ENCODE measurements at regions not wholly inside any gene's neighbourhood (a gene's known extent, or its start where the extent isn't known, plus 50 kb on each side); places are given as distances from the start of the nearest gene placed in this dataset.

GRCh38 chr5:32842813-32843530 is 131.9 kb downstream of the NPR3 start:
- Histone ChIP-seq H3K27me3 (replicated peaks) (no peaks in the 10 kb centered on the region), H3K36me3 (replicated peaks) (no peaks in the 10 kb centered on the region), H3K27ac (no peak overlapping the region), H3K4me3 (ENCODE audit: low read depth, low read length) (no peak overlapping the region)
- DNase-seq = no peak
- in situ Hi-C loops (cut with HindIII; ENCODE audit: low pct_ligation_motif_present, low sequenced_read_pairs) = no loop called here
- TF ChIP-seq CTCF (IDR thresholded peaks at IDR 0.05; ENCODE audit: low read depth, low read length, missing control alignments) = no peak

DNA sequence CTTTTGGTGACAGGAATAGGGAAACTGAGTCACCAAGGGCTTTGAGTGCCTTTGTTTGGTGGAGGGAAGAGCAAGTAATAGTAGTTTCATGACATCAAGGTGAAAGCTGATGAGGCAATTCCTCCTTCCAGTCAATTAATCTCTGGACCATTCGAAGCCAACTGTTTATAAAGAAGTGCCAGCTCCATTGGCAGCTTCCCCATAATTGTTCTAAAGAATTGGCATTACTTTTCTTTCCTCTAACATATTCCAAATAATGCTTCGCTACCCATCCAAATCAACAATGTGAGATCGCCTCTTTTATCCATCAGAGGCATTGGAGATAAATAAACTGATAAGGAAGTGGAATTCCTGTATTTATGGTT is 132.4 kb downstream of the NPR3 start:
- in situ Hi-C loops (cut with HindIII; ENCODE audit: low pct_ligation_motif_present, low sequenced_read_pairs) = no loop called here
- no peak overlapping the region for H3K27ac ChIP-seq
- no peaks in the 10 kb centered on the region for H3K36me3 ChIP-seq (replicated peaks)
- no peak for DNase-seq
- no peaks in the 10 kb centered on the region for H3K27me3 ChIP-seq (replicated peaks)
- no peak overlapping the region for H3K4me3 ChIP-seq (ENCODE audit: low read depth, low read length)
- no peak for TF ChIP-seq CTCF (IDR thresholded peaks at IDR 0.05; ENCODE audit: low read depth, low read length, missing control alignments)

DNA sequence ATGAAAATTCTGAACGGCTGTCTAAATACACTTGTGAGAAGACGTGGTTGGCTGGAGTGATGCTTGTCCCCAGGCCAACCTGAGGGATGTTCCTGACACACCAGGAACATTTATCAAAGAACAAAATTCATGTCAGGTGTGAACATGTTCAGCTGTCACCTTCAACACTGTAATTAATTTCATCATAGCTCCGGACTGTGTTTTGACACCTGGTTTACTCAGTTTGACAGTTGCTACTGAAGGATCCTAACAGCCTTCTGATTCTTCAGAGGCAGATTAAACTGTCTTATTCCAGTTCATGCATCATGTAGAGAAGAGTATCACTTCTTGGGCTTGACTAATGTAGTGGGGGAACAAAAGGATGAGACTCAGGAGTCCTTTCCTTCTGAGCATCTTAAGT is 134.1 kb downstream of the NPR3 start:
- TF ChIP-seq CTCF (IDR thresholded peaks at IDR 0.05; ENCODE audit: low read depth, low read length, missing control alignments) = no peak
- DNase-seq = no peak
- no peaks in the 10 kb centered on the region for H3K36me3 ChIP-seq (replicated peaks)
- in situ Hi-C loops (cut with HindIII; ENCODE audit: low pct_ligation_motif_present, low sequenced_read_pairs) = no loop called here
- H3K4me3 ChIP-seq (ENCODE audit: low read depth, low read length) = no peak overlapping the region
- H3K27me3 ChIP-seq (replicated peaks) = no peaks in the 10 kb centered on the region
- H3K27ac ChIP-seq = no peak overlapping the region

- H3K27me3 ChIP-seq (replicated peaks) = no peaks in the 10 kb centered on the region
- DNase-seq = no peak
- no peak for TF ChIP-seq CTCF (IDR thresholded peaks at IDR 0.05; ENCODE audit: low read depth, low read length, missing control alignments)
- no peak overlapping the region for H3K27ac ChIP-seq
- H3K36me3 ChIP-seq (replicated peaks) = no peaks in the 10 kb centered on the region
- in situ Hi-C loops (cut with HindIII; ENCODE audit: low pct_ligation_motif_present, low sequenced_read_pairs) = no loop called here
- H3K4me3 ChIP-seq (ENCODE audit: low read depth, low read length) = no peak overlapping the region
Observed at GRCh38 chr5:32848120-32848519, 137.0 kb downstream of the NPR3 start.

DNA sequence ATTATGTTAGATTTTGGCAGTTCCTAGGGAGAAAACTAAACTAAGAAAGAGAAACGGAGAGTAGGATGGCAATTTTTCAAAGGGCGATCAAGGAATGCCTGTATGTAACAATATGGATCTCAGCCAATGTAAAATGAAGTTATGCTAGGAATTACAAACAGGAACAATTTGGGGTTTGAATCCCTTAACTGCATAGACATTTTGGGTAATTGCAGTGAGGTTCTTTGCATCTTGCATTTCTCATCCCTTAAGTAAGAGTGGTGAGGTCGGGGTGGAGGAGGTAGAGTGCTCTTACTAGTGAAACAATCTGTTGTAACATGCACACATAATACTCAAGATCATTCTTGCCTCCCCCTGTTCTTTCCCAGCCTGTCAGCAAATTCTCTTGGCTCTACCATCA is 137.6 kb downstream of the NPR3 start:
- TF ChIP-seq CTCF (IDR thresholded peaks at IDR 0.05; ENCODE audit: low read depth, low read length, missing control alignments) = no peak
- Histone ChIP-seq H3K36me3 (replicated peaks) (no peaks in the 10 kb centered on the region), H3K27me3 (replicated peaks) (no peaks in the 10 kb centered on the region), H3K27ac (no peak overlapping the region), H3K4me3 (ENCODE audit: low read depth, low read length) (no peak overlapping the region)
- in situ Hi-C loops (cut with HindIII; ENCODE audit: low pct_ligation_motif_present, low sequenced_read_pairs) = no loop called here
- no peak for DNase-seq

Measured in brain microvascular endothelial cell (primary cell).